ENCODE measurements at regions not wholly inside any gene's neighbourhood (a gene's known extent, or its start where the extent isn't known, plus 50 kb on each side); places are given as distances from the start of the nearest gene placed in this dataset.
"Not testable (repeated sequence)": the region's sequence is repeated elsewhere in the genome, so short reads cannot be mapped to it uniquely, and the experiment has no call there.

- no peak for ATAC-seq
- no peak overlapping the region for H3K27ac Mint-ChIP-seq
Observed at GRCh38 chr3:146712806-146713205, 107.7 kb upstream of the PLSCR5 start.

GRCh38 chr3:146709969-146710368 is 104.8 kb upstream of the PLSCR5 start:
- POLR2A ChIA-PET = no interaction called here
- Mint-ChIP-seq H3K27me3 (no peaks in the 10 kb centered on the region), H3K4me1 (peaks cover 0 to 1% (median 0%) of the 10 kb centered on the region in 4 donors), H3K9me3 (peaks cover 0 to 13% (median 2%) of the 10 kb centered on the region in 9 donors), H3K27ac (no peak overlapping the region), H3K36me3 (no peaks in the 10 kb centered on the region), H3K4me3 (no peak overlapping the region)
- no peak for ATAC-seq
- no peak for DNase-seq

More at GRCh38 chr3:146712806-146713205, 107.7 kb upstream of the PLSCR5 start:
- Mint-ChIP-seq H3K36me3 (no peaks in the 10 kb centered on the region), H3K4me3 (no peak overlapping the region), H3K4me1 (no peaks in the 10 kb centered on the region), H3K27me3 (no peaks in the 10 kb centered on the region), H3K9me3 (peaks cover 0 to 5% (median 0%) of the 10 kb centered on the region in 9 donors)
- POLR2A ChIA-PET = no interaction called here
- no peak for DNase-seq

- DNase-seq = no peak
- Mint-ChIP-seq H3K4me3 (no peak overlapping the region), H3K9me3 (peaks cover 0 to 17% (median 2%) of the 10 kb centered on the region in 9 donors), H3K27ac (no peak overlapping the region), H3K4me1 (peaks cover 0 to 1% (median 0%) of the 10 kb centered on the region in 4 donors), H3K27me3 (no peaks in the 10 kb centered on the region), H3K36me3 (no peaks in the 10 kb centered on the region)
- no peak for ATAC-seq
- POLR2A ChIA-PET = no interaction called here
Observed at GRCh38 chr3:146705225-146705624, 100.1 kb upstream of the PLSCR5 start.

GRCh38 chr3:146702237-146702636 is 97.1 kb upstream of the PLSCR5 start:
- DNase-seq = no peak
- H3K36me3 Mint-ChIP-seq = no peaks in the 10 kb centered on the region
- peaks cover 0 to 1% (median 0%) of the 10 kb centered on the region in 4 donors for H3K4me1 Mint-ChIP-seq
- no peak overlapping the region for H3K27ac Mint-ChIP-seq
- POLR2A ChIA-PET = no interaction called here
- H3K27me3 Mint-ChIP-seq = no peaks in the 10 kb centered on the region
- peaks cover 0 to 18% (median 2%) of the 10 kb centered on the region in 9 donors for H3K9me3 Mint-ChIP-seq
- no peak overlapping the region for H3K4me3 Mint-ChIP-seq
- ATAC-seq = no peak

- no peak overlapping the region for H3K4me3 Mint-ChIP-seq
- no peaks in the 10 kb centered on the region for H3K27me3 Mint-ChIP-seq
- H3K9me3 Mint-ChIP-seq = peaks cover 0 to 18% (median 2%) of the 10 kb centered on the region in 9 donors
- no peaks in the 10 kb centered on the region for H3K36me3 Mint-ChIP-seq
- ATAC-seq (no peak), DNase-seq (no peak)
- H3K27ac Mint-ChIP-seq = no peak overlapping the region
- POLR2A ChIA-PET = no interaction called here
- H3K4me1 Mint-ChIP-seq = peaks cover 0 to 1% (median 0%) of the 10 kb centered on the region in 4 donors
Observed at GRCh38 chr3:146701246-146701645, 96.1 kb upstream of the PLSCR5 start.

- H3K27ac Mint-ChIP-seq, H3K36me3 Mint-ChIP-seq, H3K27me3 Mint-ChIP-seq, POLR2A ChIA-PET, H3K4me1 Mint-ChIP-seq, H3K4me3 Mint-ChIP-seq, DNase-seq, ATAC-seq: not testable (repeated sequence)
- peaks cover 0 to 18% (median 2%) of the 10 kb centered on the region in 9 donors for H3K9me3 Mint-ChIP-seq
Observed at GRCh38 chr3:146700025-146700424, 94.9 kb upstream of the PLSCR5 start.

- H3K27ac Mint-ChIP-seq = no peak overlapping the region
- POLR2A ChIA-PET = no interaction called here
- no peak for ATAC-seq
- H3K27me3 Mint-ChIP-seq = no peaks in the 10 kb centered on the region
- no peak overlapping the region for H3K4me3 Mint-ChIP-seq
- no peak for DNase-seq
- H3K4me1 Mint-ChIP-seq = no peaks in the 10 kb centered on the region
- peaks cover 0 to 6% (median 2%) of the 10 kb centered on the region in 3 donors for H3K36me3 Mint-ChIP-seq
- peaks cover 6 to 27% (median 14%) of the 10 kb centered on the region in 9 donors for H3K9me3 Mint-ChIP-seq
Observed at GRCh38 chr3:146692254-146692653, 87.1 kb upstream of the PLSCR5 start.

GRCh38 chr3:146685050-146685814 is 80.1 kb upstream of the PLSCR5 start:
- H3K36me3 Mint-ChIP-seq = no peaks in the 10 kb centered on the region
- no peak overlapping the region for H3K4me3 Mint-ChIP-seq
- POLR2A ChIA-PET = no interaction called here
- no peak overlapping the region for H3K27ac Mint-ChIP-seq
- ATAC-seq (no peak), DNase-seq (no peak)
- H3K27me3 Mint-ChIP-seq = no peaks in the 10 kb centered on the region
- H3K9me3 Mint-ChIP-seq = peaks cover 0 to 6% (median 0%) of the 10 kb centered on the region in 9 donors
- H3K4me1 Mint-ChIP-seq = no peaks in the 10 kb centered on the region

- no peak for ATAC-seq
- no peaks in the 10 kb centered on the region for H3K4me1 Mint-ChIP-seq
- no peak overlapping the region for H3K4me3 Mint-ChIP-seq
- no peaks in the 10 kb centered on the region for H3K36me3 Mint-ChIP-seq
- H3K27me3 Mint-ChIP-seq = no peaks in the 10 kb centered on the region
- POLR2A ChIA-PET = no interaction called here
- no peak for DNase-seq
- H3K27ac Mint-ChIP-seq = no peak overlapping the region
- peaks cover 0 to 2% (median 0%) of the 10 kb centered on the region in 9 donors for H3K9me3 Mint-ChIP-seq
Observed at GRCh38 chr3:146682171-146682570, 77.0 kb upstream of the PLSCR5 start.

- Mint-ChIP-seq H3K4me3 (no peak overlapping the region), H3K27ac (no peak overlapping the region), H3K36me3 (no peaks in the 10 kb centered on the region), H3K27me3 (peaks cover 0 to 1% (median 0%) of the 10 kb centered on the region in 5 donors), H3K4me1 (no peaks in the 10 kb centered on the region), H3K9me3 (no peaks in the 10 kb centered on the region)
- DNase-seq (no peak), ATAC-seq (no peak)
- POLR2A ChIA-PET = no interaction called here
Observed at GRCh38 chr3:146680617-146681016, 75.5 kb upstream of the PLSCR5 start.

GRCh38 chr3:146679995-146680394 is 74.8 kb upstream of the PLSCR5 start:
- Mint-ChIP-seq H3K4me3 (no peak overlapping the region), H3K27me3 (peaks cover 0 to 1% (median 0%) of the 10 kb centered on the region in 5 donors), H3K27ac (no peak overlapping the region), H3K4me1 (no peaks in the 10 kb centered on the region), H3K9me3 (no peaks in the 10 kb centered on the region), H3K36me3 (no peaks in the 10 kb centered on the region)
- no peak for DNase-seq
- no peak for ATAC-seq
- POLR2A ChIA-PET = no interaction called here

GRCh38 chr3:146679191-146679590 is 74.0 kb upstream of the PLSCR5 start:
- H3K4me1 Mint-ChIP-seq = no peaks in the 10 kb centered on the region
- H3K9me3 Mint-ChIP-seq = no peaks in the 10 kb centered on the region
- H3K36me3 Mint-ChIP-seq = no peaks in the 10 kb centered on the region
- no peak overlapping the region for H3K27ac Mint-ChIP-seq
- POLR2A ChIA-PET = no interaction called here
- ATAC-seq (no peak), DNase-seq (no peak)
- H3K4me3 Mint-ChIP-seq = no peak overlapping the region
- peaks cover 0 to 1% (median 0%) of the 10 kb centered on the region in 5 donors for H3K27me3 Mint-ChIP-seq

GRCh38 chr3:146672941-146673340 is 67.8 kb upstream of the PLSCR5 start:
- Mint-ChIP-seq H3K4me3 (no peak overlapping the region), H3K27me3 (peaks cover 0 to 1% (median 0%) of the 10 kb centered on the region in 5 donors), H3K4me1 (no peaks in the 10 kb centered on the region), H3K9me3 (peaks cover 0 to 3% (median 0%) of the 10 kb centered on the region in 9 donors), H3K27ac (no peak overlapping the region), H3K36me3 (no peaks in the 10 kb centered on the region)
- no peak for DNase-seq
- ATAC-seq = no peak
- POLR2A ChIA-PET = no interaction called here

- Mint-ChIP-seq H3K27me3 (no peaks in the 10 kb centered on the region), H3K27ac (no peak overlapping the region), H3K4me1 (peaks cover 0 to 4% (median 0%) of the 10 kb centered on the region in 4 donors), H3K36me3 (peaks cover 0 to 11% (median 0%) of the 10 kb centered on the region in 3 donors), H3K4me3 (no peak overlapping the region), H3K9me3 (peaks cover 0 to 11% (median 5%) of the 10 kb centered on the region in 9 donors)
- ATAC-seq (no peak), DNase-seq (no peak)
- POLR2A ChIA-PET = no interaction called here
Observed at GRCh38 chr3:146664403-146664802, 59.3 kb upstream of the PLSCR5 start.

Measured in naive thymus-derived CD8-positive, alpha-beta T cell (primary cell).